HepG2 (cell line): ENCODE measurements at regions not wholly inside any gene's neighbourhood (a gene's known extent, or its start where the extent isn't known, plus 50 kb on each side); places are given as distances from the start of the nearest gene placed in this dataset.
A peak's percentile ranks its signal among the peaks of the same experiment; 100 is the strongest.

Source experiments
- ATAC-seq: fragments of 200-7000 bp; cut with Tn5 transposase; 3 replicates; pipeline ENCODE4 v1.9.1; 2020; ENCODE audit warnings: mild to moderate bottlenecking, moderate library complexity
- BruUV-seq: library from RNA; stranded (reverse); fragments of 400-500 nt; replicated peaks from 2 replicates; lab custom pipeline; 2021; lab: Mats Ljungman, UMichigan
- CTCF ChIA-PET: fragments of 300-600 bp; formaldehyde crosslinking; extraction: SDS; loops from one replicate; lab custom pipeline; 2021; ENCODE audit warnings: low total read pairs, inconsistent platforms, low intra/inter-chr PET ratio; lab: Yijun Ruan, JAX
- POLR2A ChIA-PET: fragments of 350-600 bp; sonication (Branson Sonifier 250); formaldehyde crosslinking; loops from one replicate; lab custom pipeline; 2020; ENCODE audit warnings: antibody characterized with exemption, inconsistent platforms; lab: Yijun Ruan, JAX
- DNase-seq: peaks from one replicate; pipeline ENCODE4 v3.0.0-alpha.2; 2015; ENCODE audit warnings: low spot score
- FAIRE-seq: peaks from 3 replicates; lab custom pipeline; 2011; peaks lifted over from hg19 to GRCh38; lab: Jason Lieb, UNC
- H2AFZ ChIP-seq: one replicate; pipeline ENCODE4 v1.6.1; 2011; ENCODE audit warnings: low read length, inconsistent platforms
- H3K27ac ChIP-seq: fragments of 300-600 bp; 3 replicates; pipeline ENCODE4 v1.8.0; 2011; ENCODE audit warnings: mixed run types, mild to moderate bottlenecking, mixed read lengths, low read length, inconsistent platforms; ENCODE audit not compliant: insufficient read depth; ENCODE audit errors: extremely low read length
- H3K27me3 ChIP-seq, 2 experiments: fragments of 200-600 bp in 1 of 2; 2 replicates in 1 of 2; 3 replicates in 1 of 2; pipeline versions ENCODE4 v1.6.0 to v1.8.0; 2011; ENCODE audit warnings: low read length in 2 of 2, mild to moderate bottlenecking in 2 of 2, moderate library complexity in 2 of 2, inconsistent platforms in 1 of 2; ENCODE audit not compliant: insufficient read depth in 2 of 2, control insufficient read depth in 1 of 2
- H3K36me3 ChIP-seq, 2 experiments: fragments of 200-600 bp in 1 of 2; replicated peaks in 1 of 2; 2 replicates in 1 of 2; 3 replicates in 1 of 2; pipeline versions ENCODE4 v1.5.1 to v1.8.0; 2011; ENCODE audit warnings: low read length in 2 of 2, inconsistent platforms in 1 of 2; ENCODE audit not compliant: insufficient read depth in 2 of 2, control insufficient read depth in 1 of 2
- H3K4me1 ChIP-seq: 2 replicates; pipeline ENCODE4 v1.5.1; 2012; ENCODE audit warnings: low read length, inconsistent platforms; ENCODE audit not compliant: insufficient read depth
- H3K4me2 ChIP-seq: 2 replicates; pipeline ENCODE4 v1.6.0; 2011; ENCODE audit warnings: low read depth, low read length, inconsistent platforms
- H3K4me3 ChIP-seq, 3 experiments: fragments of 200-600 bp in 1 of 3; sonication (generic), shearing (Covaris generic) in 1 of 3; replicated peaks in 1 of 3; 2 replicates each; pipeline ENCODE4 v1.5.1; 2011 to 2016; ENCODE audit warnings: low read length in 3 of 3, inconsistent platforms in 2 of 3, low read depth in 2 of 3, mild to moderate bottlenecking in 2 of 3, control low read depth in 1 of 3, mixed read lengths in 1 of 3; ENCODE audit not compliant: insufficient read depth in 1 of 3
- H3K79me2 ChIP-seq: one replicate; pipeline ENCODE4 v1.6.1; 2011; ENCODE audit warnings: low read length, inconsistent platforms; ENCODE audit not compliant: insufficient read depth
- H3K9ac ChIP-seq: 2 replicates; pipeline ENCODE4 v1.6.0; 2011; ENCODE audit warnings: mild to moderate bottlenecking, low read depth, low read length, inconsistent platforms; ENCODE audit not compliant: insufficient read depth
- H3K9me3 ChIP-seq: 2 replicates; pipeline ENCODE4 v1.5.1; 2012; ENCODE audit warnings: mild to moderate bottlenecking, low read length
- H4K20me1 ChIP-seq: 2 replicates; pipeline ENCODE4 v1.6.0; 2011; ENCODE audit warnings: inconsistent platforms, mild to moderate bottlenecking, low read length, moderate library complexity; ENCODE audit not compliant: insufficient read depth
- ERF ChIP-seq: IDR thresholded peaks from 2 replicates; pipeline ENCODE4 v1.6.1; 2018; ENCODE audit warnings: missing biosample characterization, missing genetic modification reagents
- MAFF ChIP-seq: IDR thresholded peaks from 2 replicates; pipeline ENCODE4 v1.6.1; 2011; ENCODE audit warnings: low read depth, low read length, improper control_type of control experiment
- MAFK ChIP-seq, 2 experiments: IDR thresholded peaks in 1 of 2; conservative IDR thresholded peaks in 1 of 2; 2 replicates each; pipeline ENCODE4 v1.6.1; 2011; ENCODE audit warnings: improper control_type of control experiment in 2 of 2, low read length in 2 of 2
- PTBP1 ChIP-seq: fragments of 200-400 bp; formaldehyde crosslinking; IDR thresholded peaks from 2 replicates; pipeline ENCODE4 v1.6.1; 2018; ENCODE audit warnings: low read length, low read depth; ENCODE audit not compliant: poor library complexity, severe bottlenecking
- ZNF234 ChIP-seq: sonication (generic); formaldehyde crosslinking; conservative IDR thresholded peaks from 2 replicates; pipeline ENCODE4 v1.5.1; 2020; ENCODE audit warnings: mild to moderate bottlenecking, missing genetic modification reagents
- ZNF674 ChIP-seq: sonication (generic); formaldehyde crosslinking; IDR thresholded peaks from 2 replicates; pipeline ENCODE4 v1.5.0; 2020; ENCODE audit warnings: low read depth, mild to moderate bottlenecking, missing genetic modification reagents
- WGBS: methylation state at CpG from one replicate; pipeline ENCODE4 v1.1.6; 2017; ENCODE audit warnings: low lambda C conversion rate; 5-methylcytosine and 5-hydroxymethylcytosine counted together
- in situ Hi-C: cut with HindIII; loops from 2 replicates; pipeline ENCODE4 v1.10.0; 2017; ENCODE audit warnings: low pct_unique_long_range_greater_than_20kb; ENCODE audit not compliant: extremely low pct_ligation_motif_present
- intact Hi-C: fragments of 100-400 bp; cut with micrococcal nuclease; formaldehyde crosslinking; loops from one replicate; pipeline ENCODE4 v1.10.0; 2022; ENCODE audit not compliant: unreplicated experiment
- TF ChIP-seq, protein P1 (sequence below): sonication (generic); formaldehyde crosslinking; IDR thresholded peaks from 2 replicates; pipeline ENCODE4 v1.9.0; 2022; ENCODE audit warnings: missing genetic modification reagents, mild to moderate bottlenecking, borderline replicate concordance

GRCh38 chr14:81953419-81953818, 419.8 kb upstream of the SEL1L start:
- 0% methylated on average over 1 of the region's 3 CpGs for WGBS
- Histone ChIP-seq H3K4me1 (no peaks in the 10 kb centered on the region), H3K27ac (no peak overlapping the region), H3K9ac (no peak overlapping the region), H3K4me3 (no peak overlapping the region), H3K27me3 (no peaks in the 10 kb centered on the region), H2AFZ (no peak overlapping the region), H3K36me3 (no peaks in the 10 kb centered on the region), H3K79me2 (no peaks in the 10 kb centered on the region), H3K4me2 (no peak overlapping the region), H3K9me3 (peaks cover 89% of the 10 kb centered on the region), H4K20me1 (no peaks in the 10 kb centered on the region)
- in situ Hi-C loops, result no loop called here
- ChIA-PET CTCF (no interaction called here), POLR2A (no interaction called here)
- DNase-seq, result no peak
- no peak for ATAC-seq
- TF ChIP-seq, protein P1, sequence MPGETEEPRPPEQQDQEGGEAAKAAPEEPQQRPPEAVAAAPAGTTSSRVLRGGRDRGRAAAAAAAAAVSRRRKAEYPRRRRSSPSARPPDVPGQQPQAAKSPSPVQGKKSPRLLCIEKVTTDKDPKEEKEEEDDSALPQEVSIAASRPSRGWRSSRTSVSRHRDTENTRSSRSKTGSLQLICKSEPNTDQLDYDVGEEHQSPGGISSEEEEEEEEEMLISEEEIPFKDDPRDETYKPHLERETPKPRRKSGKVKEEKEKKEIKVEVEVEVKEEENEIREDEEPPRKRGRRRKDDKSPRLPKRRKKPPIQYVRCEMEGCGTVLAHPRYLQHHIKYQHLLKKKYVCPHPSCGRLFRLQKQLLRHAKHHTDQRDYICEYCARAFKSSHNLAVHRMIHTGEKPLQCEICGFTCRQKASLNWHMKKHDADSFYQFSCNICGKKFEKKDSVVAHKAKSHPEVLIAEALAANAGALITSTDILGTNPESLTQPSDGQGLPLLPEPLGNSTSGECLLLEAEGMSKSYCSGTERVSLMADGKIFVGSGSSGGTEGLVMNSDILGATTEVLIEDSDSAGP (CRISPR knock-in tag), result no peak
- TF ChIP-seq ERF (CRISPR knock-in tag), result no peak
- no peak for TF ChIP-seq ZNF674 (CRISPR knock-in tag)
- TF ChIP-seq PTBP1, result no peak
- FAIRE-seq, result no peak
- no TSS peak for BruUV-seq
- intact Hi-C loops, result no loop called here

DNA sequence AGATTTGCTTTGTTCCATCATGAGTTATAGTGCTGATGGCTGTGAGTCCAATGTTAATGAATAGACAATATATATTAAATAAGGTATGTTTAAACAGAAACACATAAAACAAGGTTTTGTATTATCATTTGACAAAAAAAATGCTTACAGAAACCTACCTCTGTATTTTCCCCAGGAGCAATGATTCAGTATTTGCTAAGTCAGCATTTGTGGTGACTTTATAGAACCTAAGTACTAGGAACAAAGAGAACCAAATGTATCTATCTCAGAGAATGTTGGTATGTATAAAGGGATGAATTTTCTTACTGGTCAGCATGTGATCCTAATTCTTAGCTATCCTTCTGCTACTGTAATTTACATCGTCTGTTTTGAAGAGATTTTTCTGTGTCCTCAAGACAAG, 421.5 kb upstream of the SEL1L start:
- no TSS peak for BruUV-seq
- no peaks in the 10 kb centered on the region for H3K4me1 ChIP-seq
- DNase-seq, result no peak
- peaks cover 88% of the 10 kb centered on the region for H3K9me3 ChIP-seq
- TF ChIP-seq ZNF234 (CRISPR knock-in tag), result no peak
- peak; percentile 98 for TF ChIP-seq MAFF
- TF ChIP-seq MAFK (conservative IDR thresholded peaks at IDR 0.05 in 1 of 2, IDR thresholded peaks at IDR 0.05 in 1 of 2; ENCODE audit: low read length in 2 of 2), result peak; percentile 97 to 98
- no peaks in the 10 kb centered on the region for H3K36me3 ChIP-seq
- no peaks in the 10 kb centered on the region for H3K27me3 ChIP-seq
- in situ Hi-C loops (no loop called here), intact Hi-C loops (no loop called here)
- no peak for ATAC-seq
- FAIRE-seq, result no peak
- no peaks in the 10 kb centered on the region for H4K20me1 ChIP-seq
- no peak overlapping the region for H2AFZ ChIP-seq
- H3K9ac ChIP-seq, result no peak overlapping the region
- no peak overlapping the region for H3K4me3 ChIP-seq
- CTCF ChIA-PET, result no interaction called here
- no peak overlapping the region for H3K4me2 ChIP-seq
- H3K27ac ChIP-seq, result no peak overlapping the region
- POLR2A ChIA-PET, result no interaction called here
- H3K79me2 ChIP-seq, result no peaks in the 10 kb centered on the region
- WGBS, result 0% methylated on average over 1 of the region's 1 CpG
